ENCODE measurements at regions not wholly inside any gene's neighbourhood (a gene's known extent, or its start where the extent isn't known, plus 50 kb on each side); places are given as distances from the start of the nearest gene placed in this dataset.

GRCh38 chr3:191952186-191952585 is 491.2 kb downstream of the PYDC2 start:
- no peak for DNase-seq (ENCODE audit: low spot score in 2 of 2)
- intact Hi-C loops (cut with DNase I; ENCODE audit: low total_unique reads) = no loop called here
- no peak overlapping the region for H3K4me3 ChIP-seq (ENCODE audit: low read depth, poor library complexity, severe bottlenecking)
- TF ChIP-seq CTCF (IDR thresholded peaks at IDR 0.05) (no peak), POLR2A (IDR thresholded peaks at IDR 0.05) (no peak)
- WGBS, 2 donors = 89 to 94% methylated on average over 14 of the region's 14 CpGs

GRCh38 chr3:191952609-191953008 is 491.6 kb downstream of the PYDC2 start:
- TF ChIP-seq CTCF (IDR thresholded peaks at IDR 0.05) (no peak), POLR2A (IDR thresholded peaks at IDR 0.05) (no peak)
- intact Hi-C loops (cut with DNase I; ENCODE audit: low total_unique reads) = no loop called here
- no peak overlapping the region for H3K4me3 ChIP-seq (ENCODE audit: low read depth, poor library complexity, severe bottlenecking)
- WGBS, 2 donors = 92 to 94% methylated on average over 18 to 21 of the region's 21 CpGs
- no peak for DNase-seq (ENCODE audit: low spot score in 2 of 2)

- 62 to 63% methylated on average over 3 of the region's 3 CpGs for WGBS, 2 donors
- TF ChIP-seq CTCF (IDR thresholded peaks at IDR 0.05) = no peak
- no peak for TF ChIP-seq POLR2A (IDR thresholded peaks at IDR 0.05)
- no peak overlapping the region for H3K4me3 ChIP-seq (ENCODE audit: low read depth, poor library complexity, severe bottlenecking)
- intact Hi-C loops (cut with DNase I; ENCODE audit: low total_unique reads) = no loop called here
- DNase-seq (ENCODE audit: low spot score in 2 of 2) = no peak
These were observed 498.2 kb downstream of the PYDC2 start for GRCh38 chr3:191958980-191959671.

GRCh38 chr3:191959876-191960413 is 499.0 kb downstream of the PYDC2 start:
- intact Hi-C loops (cut with DNase I; ENCODE audit: low total_unique reads) = no loop called here
- no peak for DNase-seq (ENCODE audit: low spot score in 2 of 2)
- 49% methylated on average over 4 of the region's 4 CpGs for WGBS, 2 donors
- H3K4me3 ChIP-seq (ENCODE audit: low read depth, poor library complexity, severe bottlenecking) = no peak overlapping the region
- TF ChIP-seq CTCF (IDR thresholded peaks at IDR 0.05) (no peak), POLR2A (IDR thresholded peaks at IDR 0.05) (no peak)

- no peak for DNase-seq (ENCODE audit: low spot score in 2 of 2)
- 61 to 62% methylated on average over 5 of the region's 5 CpGs for WGBS, 2 donors
- no peak overlapping the region for H3K4me3 ChIP-seq (ENCODE audit: low read depth, poor library complexity, severe bottlenecking)
- intact Hi-C loops (cut with DNase I; ENCODE audit: low total_unique reads) = no loop called here
- no peak for TF ChIP-seq POLR2A (IDR thresholded peaks at IDR 0.05)
- no peak for TF ChIP-seq CTCF (IDR thresholded peaks at IDR 0.05)
These were observed 500.1 kb downstream of the PYDC2 start for GRCh38 chr3:191961022-191961421.

- DNase-seq (ENCODE audit: low spot score in 2 of 2) = no peak
- no peak for TF ChIP-seq CTCF (IDR thresholded peaks at IDR 0.05)
- no peak for TF ChIP-seq POLR2A (IDR thresholded peaks at IDR 0.05)
- no peak overlapping the region for H3K4me3 ChIP-seq (ENCODE audit: low read depth, poor library complexity, severe bottlenecking)
- intact Hi-C loops (cut with DNase I; ENCODE audit: low total_unique reads) = no loop called here
These were observed 500.6 kb downstream of the PYDC2 start for GRCh38 chr3:191961529-191961928.

Measured in lower leg skin (tissue), 4 donors.